Left ventricle myocardium inferior (tissue), 1 donor: ENCODE measurements at regions not wholly inside any gene's neighbourhood (a gene's known extent, or its start where the extent isn't known, plus 50 kb on each side); places are given as distances from the start of the nearest gene placed in this dataset.

Experiments
- DNase-seq: peaks from one replicate; pipeline ENCODE4 v3.0.0-alpha.2; 2020
- H3K27ac ChIP-seq: fragments of 200-600 bp; replicated peaks from 2 replicates; pipeline ENCODE4 v1.8.0; 2021
- H3K27me3 ChIP-seq: fragments of 200-600 bp; 2 replicates; pipeline ENCODE4 v1.8.0; 2021; ENCODE audit warnings: low read depth
- H3K36me3 ChIP-seq: fragments of 200-600 bp; 2 replicates; pipeline ENCODE4 v1.8.0; 2021
- H3K4me1 ChIP-seq: fragments of 200-600 bp; 2 replicates; pipeline ENCODE4 v1.8.0; 2021
- H3K4me3 ChIP-seq: fragments of 200-600 bp; 2 replicates; pipeline ENCODE4 v1.8.0; 2021; ENCODE audit warnings: mild to moderate bottlenecking, moderate library complexity
- H3K9me3 ChIP-seq: fragments of 200-600 bp; replicated peaks from 2 replicates; pipeline ENCODE4 v1.8.0; 2021
- CTCF ChIP-seq: fragments of 200-600 bp; IDR thresholded peaks from 2 replicates; pipeline ENCODE4 v1.8.0; 2021; ENCODE audit warnings: antibody characterized with exemption, mild to moderate bottlenecking, borderline replicate concordance
- intact Hi-C: fragments of 100-400 bp; cut with micrococcal nuclease; formaldehyde crosslinking; loops from one replicate; pipeline ENCODE4 v1.11.0; 2022
- donor health status: DM: no; HTN: yes; CAD: no; lungs with severe emphysema.

DNA sequence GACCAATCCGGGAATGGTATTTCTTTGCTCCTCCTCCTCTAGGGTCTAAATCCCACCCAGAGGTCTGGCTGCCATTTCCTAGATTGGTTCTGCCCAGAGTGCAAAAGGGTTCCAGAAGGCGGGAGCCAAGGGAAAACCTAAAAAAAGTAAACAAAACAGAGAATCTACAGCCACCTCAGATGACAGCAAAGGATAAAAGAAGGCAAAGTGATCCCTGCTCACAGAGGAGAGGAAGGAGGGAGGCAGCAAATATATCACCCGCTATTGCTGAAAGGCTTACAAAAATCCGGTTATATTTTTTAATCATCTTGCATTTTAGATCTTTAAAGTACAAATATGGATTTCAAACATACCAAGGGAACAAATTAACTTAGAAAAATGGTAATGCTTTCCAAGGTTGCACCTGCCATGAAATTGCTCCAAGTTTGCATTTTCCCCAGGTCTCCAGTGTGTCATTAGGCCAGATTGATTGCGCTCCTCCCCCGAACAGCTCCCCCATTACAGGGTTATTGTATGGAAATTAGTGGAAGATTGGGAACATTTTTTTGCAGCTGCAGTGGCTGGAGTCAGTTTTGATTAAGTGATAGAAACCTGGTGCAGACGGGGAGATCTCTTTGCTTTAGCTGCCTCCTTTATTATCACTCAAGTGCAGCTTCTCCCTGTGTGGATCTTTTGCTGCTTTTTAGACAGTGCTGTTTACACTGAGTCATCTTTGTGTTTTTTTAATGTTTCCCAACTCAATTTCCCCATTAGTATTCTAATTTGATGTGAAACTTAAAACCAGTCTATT is 280.5 kb upstream of the CAMK1G start:
- H3K36me3 ChIP-seq: no peaks in the 10 kb centered on the region
- intact Hi-C loops: no loop called here
- TF ChIP-seq CTCF: no peak
- no peak overlapping the region for H3K27ac ChIP-seq
- H3K4me1 ChIP-seq: no peaks in the 10 kb centered on the region
- H3K9me3 ChIP-seq: no peaks in the 10 kb centered on the region
- H3K27me3 ChIP-seq: peaks cover 56% of the 10 kb centered on the region
- no peak overlapping the region for H3K4me3 ChIP-seq
- DNase-seq: no peak

- intact Hi-C loops: no loop called here
- Histone ChIP-seq H3K36me3 (no peaks in the 10 kb centered on the region), H3K27me3 (peaks cover 63% of the 10 kb centered on the region), H3K4me3 (no peak overlapping the region), H3K9me3 (no peaks in the 10 kb centered on the region), H3K27ac (no peak overlapping the region), H3K4me1 (no peaks in the 10 kb centered on the region)
- no peak for TF ChIP-seq CTCF
- DNase-seq: no peak
Observed at GRCh38 chr1:209304166-209304565, 279.3 kb upstream of the CAMK1G start.

- peaks cover 61% of the 10 kb centered on the region for H3K27me3 ChIP-seq
- H3K9me3 ChIP-seq: no peaks in the 10 kb centered on the region
- H3K4me1 ChIP-seq: no peaks in the 10 kb centered on the region
- no peak for TF ChIP-seq CTCF
- no peak overlapping the region for H3K4me3 ChIP-seq
- no peak overlapping the region for H3K27ac ChIP-seq
- DNase-seq: no peak
- H3K36me3 ChIP-seq: no peaks in the 10 kb centered on the region
- intact Hi-C loops: no loop called here
Observed at GRCh38 chr1:209305221-209305954, 278.1 kb upstream of the CAMK1G start.

DNA sequence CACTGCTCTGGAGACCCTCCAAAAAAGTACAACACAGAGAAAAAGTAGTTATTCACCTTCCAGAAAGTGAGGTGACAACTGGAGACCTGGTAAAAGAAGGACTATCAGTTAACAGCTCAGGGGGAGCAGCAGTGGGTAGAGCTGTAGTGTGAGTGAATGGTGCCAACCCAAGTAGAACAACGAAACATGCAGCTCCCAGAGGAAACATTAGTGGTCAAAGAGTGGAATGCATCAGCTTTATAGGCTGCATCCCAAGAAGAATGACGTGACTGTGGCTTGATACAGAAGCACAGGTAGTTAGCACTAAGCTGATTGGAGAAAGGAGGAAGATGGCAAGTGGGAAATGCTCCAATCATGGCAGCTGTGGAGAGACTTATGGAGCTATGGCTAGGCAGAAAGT is 275.7 kb upstream of the CAMK1G start:
- Histone ChIP-seq H3K4me3 (no peak overlapping the region), H3K9me3 (no peaks in the 10 kb centered on the region), H3K4me1 (no peaks in the 10 kb centered on the region), H3K27me3 (peaks cover 57% of the 10 kb centered on the region), H3K27ac (no peak overlapping the region), H3K36me3 (no peaks in the 10 kb centered on the region)
- no peak for TF ChIP-seq CTCF
- intact Hi-C loops: no loop called here
- no peak for DNase-seq

- Histone ChIP-seq H3K36me3 (no peaks in the 10 kb centered on the region), H3K27me3 (peaks cover 59% of the 10 kb centered on the region), H3K4me1 (no peaks in the 10 kb centered on the region), H3K4me3 (no peak overlapping the region), H3K27ac (no peak overlapping the region), H3K9me3 (no peaks in the 10 kb centered on the region)
- intact Hi-C loops: no loop called here
- no peak for DNase-seq
- no peak for TF ChIP-seq CTCF
Observed at GRCh38 chr1:209309198-209309597, 274.3 kb upstream of the CAMK1G start.
